ENCODE measurements at regions not wholly inside any gene's neighbourhood (a gene's known extent, or its start where the extent isn't known, plus 50 kb on each side); places are given as distances from the start of the nearest gene placed in this dataset.

- Histone ChIP-seq H3K4me1 (no peaks in the 10 kb centered on the region), H3K27me3 (no peaks in the 10 kb centered on the region), H3K9me3 (no peaks in the 10 kb centered on the region), H3K36me3 (no peaks in the 10 kb centered on the region), H3K27ac (no peak overlapping the region), H3K4me3 (no peak overlapping the region)
- WGBS, 2 donors: 77 to 89% methylated on average over 2 of the region's 2 CpGs
- no peak for DNase-seq (ENCODE audit: low spot score in 2 of 2)
- TF ChIP-seq CTCF (IDR thresholded peaks at IDR 0.05) (no peak), EP300 (IDR thresholded peaks at IDR 0.05) (no peak), POLR2A (IDR thresholded peaks at IDR 0.05) (no peak)
These were observed 266.8 kb upstream of the PUDP start for GRCh38 chrX:7414753-7415152.

- 75 to 89% methylated on average over 3 to 4 of the region's 4 CpGs for WGBS, 2 donors
These were observed 264.9 kb upstream of the PUDP start for GRCh38 chrX:7412840-7413239.

GRCh38 chrX:7409866-7410265, 261.9 kb upstream of the PUDP start:
- TF ChIP-seq POLR2A (IDR thresholded peaks at IDR 0.05): no peak
- TF ChIP-seq CTCF (IDR thresholded peaks at IDR 0.05): no peak
- Histone ChIP-seq H3K4me1 (no peaks in the 10 kb centered on the region), H3K9me3 (no peaks in the 10 kb centered on the region), H3K27me3 (no peaks in the 10 kb centered on the region), H3K36me3 (no peaks in the 10 kb centered on the region), H3K4me3 (no peak overlapping the region), H3K27ac (no peak overlapping the region)
- no peak for DNase-seq (ENCODE audit: low spot score in 2 of 2)
- 90 to 91% methylated on average over 5 of the region's 5 CpGs for WGBS, 2 donors

More at GRCh38 chrX:7412840-7413239, 264.9 kb upstream of the PUDP start:
- DNase-seq (ENCODE audit: low spot score in 2 of 2): no peak
- Histone ChIP-seq H3K4me3 (no peak overlapping the region), H3K27me3 (no peaks in the 10 kb centered on the region), H3K4me1 (no peaks in the 10 kb centered on the region), H3K9me3 (no peaks in the 10 kb centered on the region), H3K36me3 (no peaks in the 10 kb centered on the region), H3K27ac (no peak overlapping the region)
- TF ChIP-seq POLR2A (IDR thresholded peaks at IDR 0.05) (no peak), EP300 (IDR thresholded peaks at IDR 0.05) (no peak)

GRCh38 chrX:7399373-7399772, 251.4 kb upstream of the PUDP start:
- no peaks in the 10 kb centered on the region for H3K27me3 ChIP-seq
- H3K27ac ChIP-seq: no peak overlapping the region
- no peak overlapping the region for H3K4me3 ChIP-seq
- no peaks in the 10 kb centered on the region for H3K4me1 ChIP-seq
- no peak for TF ChIP-seq EP300 (IDR thresholded peaks at IDR 0.05)
- no peak for TF ChIP-seq CTCF (IDR thresholded peaks at IDR 0.05)
- no peak for TF ChIP-seq POLR2A (IDR thresholded peaks at IDR 0.05)
- WGBS, 2 donors: 96 to 97% methylated on average over 2 of the region's 2 CpGs
- H3K9me3 ChIP-seq: no peaks in the 10 kb centered on the region
- H3K36me3 ChIP-seq: no peaks in the 10 kb centered on the region
- DNase-seq (ENCODE audit: low spot score in 2 of 2): no peak

- Histone ChIP-seq H3K4me1 (no peaks in the 10 kb centered on the region), H3K27me3 (no peaks in the 10 kb centered on the region), H3K4me3 (no peak overlapping the region), H3K27ac (no peak overlapping the region), H3K36me3 (no peaks in the 10 kb centered on the region), H3K9me3 (no peaks in the 10 kb centered on the region)
- no peak for DNase-seq (ENCODE audit: low spot score in 2 of 2)
- no peak for TF ChIP-seq POLR2A (IDR thresholded peaks at IDR 0.05)
- TF ChIP-seq CTCF (IDR thresholded peaks at IDR 0.05): no peak
- TF ChIP-seq EP300 (IDR thresholded peaks at IDR 0.05): no peak
- 14 to 45% methylated on average over 2 of the region's 2 CpGs for WGBS, 2 donors
These were observed 242.5 kb upstream of the PUDP start for GRCh38 chrX:7390441-7390840.

- Histone ChIP-seq H3K9me3 (no peaks in the 10 kb centered on the region), H3K27me3 (no peaks in the 10 kb centered on the region), H3K4me3 (no peak overlapping the region), H3K36me3 (no peaks in the 10 kb centered on the region), H3K27ac (no peak overlapping the region), H3K4me1 (no peaks in the 10 kb centered on the region)
- DNase-seq (ENCODE audit: low spot score in 2 of 2): no peak
- no peak for TF ChIP-seq CTCF (IDR thresholded peaks at IDR 0.05)
- no peak for TF ChIP-seq EP300 (IDR thresholded peaks at IDR 0.05)
- no peak for TF ChIP-seq POLR2A (IDR thresholded peaks at IDR 0.05)
- WGBS, 2 donors: 24 to 48% methylated on average over 2 of the region's 2 CpGs
These were observed 241.6 kb upstream of the PUDP start for GRCh38 chrX:7389576-7389975.
